ENCODE measurements at regions not wholly inside any gene's neighbourhood (a gene's known extent, or its start where the extent isn't known, plus 50 kb on each side); places are given as distances from the start of the nearest gene placed in this dataset.

GRCh38 chr11:88406876-88407275 is 69.3 kb upstream of the CTSC start:
- no peak for TF ChIP-seq CTCF (IDR thresholded peaks at IDR 0.05)
- DNase-seq (no peak), ATAC-seq (no peak)
- Histone ChIP-seq H3K36me3 (no peaks in the 10 kb centered on the region), H3K27ac (no peak overlapping the region), H3K4me3 (no peak overlapping the region), H3K9me3 (no peaks in the 10 kb centered on the region), H3K4me1 (peaks cover 11 to 14% of the 10 kb centered on the region in 2 donors), H3K27me3 (no peaks in the 10 kb centered on the region)
- intact Hi-C loops (cut with DNase I) = no loop called here

DNA sequence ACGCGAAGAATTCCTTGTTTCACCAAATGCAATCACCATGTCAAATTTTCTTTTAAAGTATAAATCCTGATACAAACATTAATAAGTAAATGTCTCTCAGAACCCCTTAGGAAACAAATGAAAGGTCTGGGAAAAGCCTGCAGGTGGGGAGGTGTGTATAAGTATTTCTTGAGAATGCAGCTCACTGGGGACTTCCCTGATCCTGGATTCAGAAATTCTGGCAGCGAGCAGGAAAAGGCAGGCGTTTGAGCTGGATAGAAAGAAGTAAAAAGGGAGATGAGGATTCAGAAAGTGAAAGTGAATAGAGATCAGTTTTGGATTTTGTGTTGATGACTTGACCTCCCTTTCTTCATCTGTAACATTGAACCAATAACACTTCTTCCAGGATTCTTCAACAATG is 68.3 kb upstream of the CTSC start:
- intact Hi-C loops (cut with DNase I) = no loop called here
- DNase-seq (no peak), ATAC-seq (no peak)
- H3K4me3 ChIP-seq = no peak overlapping the region
- H3K4me1 ChIP-seq = peaks cover 13 to 14% of the 10 kb centered on the region in 2 donors
- H3K9me3 ChIP-seq = no peaks in the 10 kb centered on the region
- no peaks in the 10 kb centered on the region for H3K36me3 ChIP-seq
- TF ChIP-seq CTCF (IDR thresholded peaks at IDR 0.05) = no peak
- no peak overlapping the region for H3K27ac ChIP-seq
- H3K27me3 ChIP-seq = no peaks in the 10 kb centered on the region

GRCh38 chr11:88404932-88405710 is 67.6 kb upstream of the CTSC start:
- no peaks in the 10 kb centered on the region for H3K36me3 ChIP-seq
- H3K4me3 ChIP-seq = no peak overlapping the region
- no peak for DNase-seq
- intact Hi-C loops (cut with DNase I) = no loop called here
- H3K4me1 ChIP-seq = peaks cover 13 to 14% of the 10 kb centered on the region in 2 donors
- peak; percentile 63 for ATAC-seq
- H3K27me3 ChIP-seq = no peaks in the 10 kb centered on the region
- TF ChIP-seq CTCF (IDR thresholded peaks at IDR 0.05) = no peak
- no peaks in the 10 kb centered on the region for H3K9me3 ChIP-seq
- no peak overlapping the region for H3K27ac ChIP-seq

GRCh38 chr11:88404391-88404790 is 66.9 kb upstream of the CTSC start:
- Histone ChIP-seq H3K9me3 (no peaks in the 10 kb centered on the region), H3K4me3 (no peak overlapping the region), H3K4me1 (peaks cover 13 to 14% of the 10 kb centered on the region in 2 donors), H3K36me3 (no peaks in the 10 kb centered on the region), H3K27me3 (no peaks in the 10 kb centered on the region), H3K27ac (no peak overlapping the region)
- no peak for TF ChIP-seq CTCF (IDR thresholded peaks at IDR 0.05)
- intact Hi-C loops (cut with DNase I) = no loop called here
- ATAC-seq = peak; percentile 9
- DNase-seq = no peak

- DNase-seq (no peak), ATAC-seq (no peak)
- Histone ChIP-seq H3K27ac (peak overlapping the region; percentile 53 to 60), H3K4me3 (no peak overlapping the region), H3K9me3 (no peaks in the 10 kb centered on the region), H3K27me3 (no peaks in the 10 kb centered on the region), H3K36me3 (no peaks in the 10 kb centered on the region), H3K4me1 (peaks cover 14 to 19% of the 10 kb centered on the region in 2 donors)
- intact Hi-C loops (cut with DNase I) = no loop called here
- TF ChIP-seq CTCF (IDR thresholded peaks at IDR 0.05) = no peak
Observed at GRCh38 chr11:88402784-88403183, 65.2 kb upstream of the CTSC start.

All from left lung (tissue), 4 donors.